HepG2 (cell line): ENCODE measurements at regions not wholly inside any gene's neighbourhood (a gene's known extent, or its start where the extent isn't known, plus 50 kb on each side); places are given as distances from the start of the nearest gene placed in this dataset.
"Not testable (repeated sequence)": the region's sequence is repeated elsewhere in the genome, so short reads cannot be mapped to it uniquely, and the experiment has no call there.

Experiments used
- ATRX ChIP-seq: sonication (generic); formaldehyde crosslinking; IDR thresholded peaks from 2 replicates; pipeline ENCODE4 v1.4.0; 2020; ENCODE audit warnings: missing genetic modification reagents, borderline replicate concordance
- CBX1 ChIP-seq: IDR thresholded peaks from one replicate; pipeline ENCODE4 v1.6.1; 2016; ENCODE audit warnings: antibody characterized with exemption, low read depth
- KAT7 ChIP-seq: IDR thresholded peaks from 2 replicates; pipeline ENCODE4 v1.6.1; 2018; ENCODE audit warnings: borderline replicate concordance, missing compliant biosample characterization
- MYNN ChIP-seq: sonication (generic); formaldehyde crosslinking; IDR thresholded peaks from 2 replicates; pipeline ENCODE4 v1.4.0; 2020; ENCODE audit warnings: mild to moderate bottlenecking, low read depth, missing genetic modification reagents
- POLR2A ChIP-seq, 2 experiments: IDR thresholded peaks; 2 replicates each; pipeline ENCODE4 v1.6.1; 2011; ENCODE audit warnings: low read depth in 2 of 2, low read length in 2 of 2, mild to moderate bottlenecking in 1 of 2, moderate library complexity in 1 of 2; ENCODE audit not compliant: insufficient read depth in 1 of 2
- REST ChIP-seq, 2 experiments: IDR thresholded peaks; 2 replicates each; pipeline ENCODE4 v1.6.1; 2011 to 2012; ENCODE audit warnings: low read length in 2 of 2, borderline replicate concordance in 1 of 2, low read depth in 1 of 2, mild to moderate bottlenecking in 1 of 2, moderate library complexity in 1 of 2
- TCF7 ChIP-seq: sonication (generic); IDR thresholded peaks from 2 replicates; pipeline ENCODE4 v1.6.1; 2016; ENCODE audit warnings: antibody characterized with exemption, low read depth
- ZFY ChIP-seq: sonication (generic); formaldehyde crosslinking; IDR thresholded peaks from 2 replicates; pipeline ENCODE4 v1.4.0; 2020; ENCODE audit warnings: missing genetic modification reagents

- not testable (repeated sequence) for TF ChIP-seq REST (IDR thresholded peaks at IDR 0.05; ENCODE audit: borderline replicate concordance in 1 of 2, low read depth in 1 of 2, low read length in 2 of 2); ATRX; KAT7; POLR2A (IDR thresholded peaks at IDR 0.05; ENCODE audit: insufficient read depth in 1 of 2, low read depth in 2 of 2, low read length in 2 of 2); CBX1; TCF7; MYNN (CRISPR knock-in tag); ZFY
Measured at GRCh38 chr11:67824861-67825260, 150.4 kb upstream of the ALDH3B2 start.
